Common myeloid progenitor, CD34-positive (primary cell): ENCODE measurements at regions not wholly inside any gene's neighbourhood (a gene's known extent, or its start where the extent isn't known, plus 50 kb on each side); places are given as distances from the start of the nearest gene placed in this dataset.

Source experiments
- CTCF ChIA-PET: fragments of 350-600 bp; sonication (Branson Sonifier 250); formaldehyde crosslinking; loops from one replicate; lab custom pipeline; 2021; ENCODE audit warnings: antibody characterized with exemption; lab: Charles Lee
- POLR2A ChIA-PET: fragments of 350-600 bp; sonication (Branson Sonifier 250); formaldehyde crosslinking; loops from one replicate; lab custom pipeline; 2021; ENCODE audit warnings: antibody characterized with exemption; lab: Charles Lee
- DNase-seq, 3 donors: peaks; one replicate each; pipeline versions ENCODE4 v3.0.0 to v3.0.0-alpha.2; 2013
- H3K27ac ChIP-seq, 2 experiments: 1 replicate in 1 of 2; 2 replicates in 1 of 2; pipeline ENCODE4 v1.7.0; 2013; ENCODE audit warnings: inconsistent platforms in 2 of 2, low read length in 2 of 2, mild to moderate bottlenecking in 2 of 2, low read depth in 1 of 2, moderate library complexity in 1 of 2; ENCODE audit not compliant: severe bottlenecking in 2 of 2, insufficient read depth in 1 of 2, poor library complexity in 1 of 2
- H3K27me3 ChIP-seq, 5 experiments: replicated peaks in 2 of 5; 1 replicate in 3 of 5; 2 replicates in 2 of 5; pipeline versions ENCODE4 v1.6.1 to v1.7.0; 2013; ENCODE audit warnings: low read length in 4 of 5, mild to moderate bottlenecking in 2 of 5, moderate library complexity in 2 of 5, inconsistent platforms in 1 of 5; ENCODE audit not compliant: insufficient read depth in 5 of 5, control insufficient read depth in 4 of 5
- H3K36me3 ChIP-seq, 4 experiments: 1 replicate in 2 of 4; 2 replicates in 2 of 4; pipeline versions ENCODE4 v1.6.1 to v1.7.0; 2013; ENCODE audit warnings: low read length in 3 of 4, control low read depth in 1 of 4, mild to moderate bottlenecking in 1 of 4; ENCODE audit not compliant: control insufficient read depth in 4 of 4, insufficient read depth in 4 of 4
- H3K4me1 ChIP-seq, 4 experiments: 1 replicate in 3 of 4; 2 replicates in 1 of 4; pipeline versions ENCODE4 v1.6.1 to v1.7.1; 2013; ENCODE audit warnings: low read length in 3 of 4, mild to moderate bottlenecking in 3 of 4, control low read depth in 1 of 4, inconsistent platforms in 1 of 4, moderate library complexity in 1 of 4; ENCODE audit not compliant: control insufficient read depth in 4 of 4, insufficient read depth in 4 of 4; ENCODE audit errors: control extremely low read depth in 1 of 4
- H3K4me3 ChIP-seq, 7 experiments: 1 replicate in 4 of 7; 2 replicates in 3 of 7; pipeline versions ENCODE4 v1.5.1 to v1.7.0; 2013; ENCODE audit warnings: mild to moderate bottlenecking in 7 of 7, low read length in 6 of 7, moderate library complexity in 6 of 7, inconsistent platforms in 2 of 7, low read depth in 2 of 7, control low read depth in 1 of 7; ENCODE audit not compliant: insufficient read depth in 4 of 7, control insufficient read depth in 1 of 7; ENCODE audit errors: extremely low read depth in 1 of 7
- H3K9me3 ChIP-seq, 5 experiments: 1 replicate in 4 of 5; 2 replicates in 1 of 5; pipeline versions ENCODE4 v1.6.1 to v1.7.1; 2013; ENCODE audit warnings: low read length in 4 of 5, mild to moderate bottlenecking in 2 of 5, inconsistent platforms in 1 of 5, low read depth in 1 of 5, moderate library complexity in 1 of 5; ENCODE audit not compliant: control insufficient read depth in 4 of 5, insufficient read depth in 2 of 5; ENCODE audit errors: control extremely low read depth in 1 of 5
- WGBS: methylation state at CpG from one replicate; pipeline ENCODE4 v1.1.5; 2013; ENCODE audit not compliant: insufficient coverage; 5-methylcytosine and 5-hydroxymethylcytosine counted together

DNA sequence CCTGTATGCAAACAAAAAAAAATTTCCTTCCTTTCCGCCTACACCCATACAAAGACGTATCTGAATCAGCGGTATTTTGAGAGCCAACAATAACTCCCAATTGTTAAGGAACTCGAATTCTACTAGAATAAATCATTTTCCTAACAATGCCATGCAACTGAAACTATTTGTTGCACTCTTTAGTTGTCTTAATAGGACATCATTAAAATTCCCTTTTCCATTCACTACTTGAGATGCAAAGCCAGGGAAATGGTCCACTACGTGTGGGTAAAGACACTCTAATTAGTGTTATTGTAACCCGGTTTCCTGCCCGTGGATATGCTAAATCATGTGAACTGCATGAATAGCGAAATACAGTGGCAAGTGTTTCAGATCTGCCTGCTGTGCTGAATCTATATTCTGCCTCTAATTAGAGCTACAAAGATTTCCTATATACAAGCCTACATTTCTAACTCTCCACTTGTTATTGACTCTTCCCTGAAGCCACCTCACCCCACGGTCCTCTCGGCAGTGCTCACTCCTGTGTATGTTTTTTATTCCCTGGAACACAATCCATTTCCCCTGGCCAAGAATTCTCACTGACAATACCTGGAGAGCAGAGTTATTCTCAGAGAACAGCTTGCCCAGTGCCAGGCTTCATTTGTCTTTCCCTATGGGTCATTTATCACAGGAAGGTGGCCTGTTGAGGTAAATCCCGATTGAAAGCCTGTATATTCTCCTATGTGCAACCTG, 168.3 kb downstream of the PAWR start:
- H3K9me3 ChIP-seq, result no peaks in the 10 kb centered on the region
- H3K27ac ChIP-seq, result no peak overlapping the region
- no peak overlapping the region for H3K4me3 ChIP-seq
- H3K27me3 ChIP-seq, result no peaks in the 10 kb centered on the region
- DNase-seq, result no peak
- CTCF ChIA-PET, result no interaction called here
- no peaks in the 10 kb centered on the region for H3K36me3 ChIP-seq
- H3K4me1 ChIP-seq, result no peaks in the 10 kb centered on the region
- POLR2A ChIA-PET, result no interaction called here
- 93% methylated on average over 7 of the region's 11 CpGs for WGBS

DNA sequence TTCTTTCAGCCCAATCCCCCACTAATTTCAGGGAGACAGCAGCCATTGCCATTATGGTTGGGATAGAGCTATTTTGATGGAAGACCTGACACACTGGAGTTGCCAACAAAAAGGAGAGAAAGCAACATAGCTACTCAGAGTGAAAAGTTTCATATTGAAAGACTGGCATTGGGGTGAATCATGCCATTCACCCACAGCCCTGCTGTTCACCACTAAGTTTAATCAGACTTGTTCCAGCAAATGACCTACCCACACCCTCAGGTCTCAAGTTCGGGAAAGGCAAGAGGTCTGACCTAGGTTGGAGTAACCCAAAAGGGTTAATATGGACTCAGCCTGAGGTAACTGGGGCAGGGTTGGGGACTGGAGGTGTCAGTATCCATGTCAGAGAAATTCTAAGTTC, 169.2 kb downstream of the PAWR start:
- POLR2A ChIA-PET, result no interaction called here
- no peak for DNase-seq
- Histone ChIP-seq H3K4me3 (no peak overlapping the region), H3K27me3 (no peaks in the 10 kb centered on the region), H3K9me3 (no peaks in the 10 kb centered on the region), H3K4me1 (no peaks in the 10 kb centered on the region), H3K36me3 (no peaks in the 10 kb centered on the region), H3K27ac (no peak overlapping the region)
- CTCF ChIA-PET, result no interaction called here
- no CpG with 5 or more reads among the region's 1 CpG for WGBS

DNA sequence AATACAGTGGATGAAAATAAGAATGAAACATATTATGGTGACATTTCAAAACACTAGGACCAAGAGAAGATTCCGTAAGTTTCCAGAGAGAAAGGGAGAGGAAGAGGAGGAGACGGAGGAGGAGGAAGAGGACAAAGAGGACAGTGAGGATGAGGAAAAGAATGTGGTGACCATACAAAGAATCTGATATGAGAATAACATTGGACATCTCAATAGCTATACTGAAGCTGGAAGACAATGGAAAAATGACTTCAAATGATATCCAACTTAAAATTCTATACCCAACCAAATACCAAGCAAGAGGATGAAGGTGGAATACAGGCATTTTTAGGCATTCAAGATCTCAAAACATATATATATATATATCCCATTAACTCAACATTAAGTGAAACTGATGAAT, 173.4 kb downstream of the PAWR start:
- Histone ChIP-seq H3K4me3 (no peak overlapping the region), H3K9me3 (peaks cover 0 to 4% (median 0%) of the 10 kb centered on the region in 5 experiments), H3K4me1 (no peaks in the 10 kb centered on the region), H3K27me3 (no peaks in the 10 kb centered on the region), H3K27ac (no peak overlapping the region), H3K36me3 (no peaks in the 10 kb centered on the region)
- DNase-seq, result no peak
- ChIA-PET POLR2A (no interaction called here), CTCF (no interaction called here)
- no CpG with 5 or more reads among the region's 2 CpGs for WGBS

DNA sequence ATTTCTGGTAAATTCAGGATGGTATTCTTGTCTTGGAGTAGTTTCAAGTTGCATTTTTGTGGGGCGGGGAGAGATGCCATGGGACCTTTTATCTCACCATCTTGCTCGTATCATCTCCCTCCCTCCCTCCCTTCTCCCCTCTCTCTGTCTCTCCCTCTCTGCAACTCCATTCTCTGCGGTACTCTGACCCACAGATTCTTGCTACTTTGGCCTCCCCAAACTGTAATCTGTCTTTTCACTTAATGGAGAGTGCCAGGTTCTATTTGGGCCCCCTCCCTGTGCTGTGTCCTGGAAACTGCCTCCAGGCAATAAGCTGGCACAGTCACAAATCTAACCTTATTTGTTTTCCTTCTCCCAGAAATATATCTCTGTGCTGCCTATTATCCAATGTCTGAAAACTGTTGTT, 175.2 kb downstream of the PAWR start:
- WGBS, result 83% methylated on average over 2 of the region's 3 CpGs
- H3K36me3 ChIP-seq, result no peaks in the 10 kb centered on the region
- CTCF ChIA-PET, result no interaction called here

GRCh38 chr12:79514730-79515529, 175.8 kb downstream of the PAWR start:
- 71% methylated on average over 1 of the region's 1 CpG for WGBS
- H3K27ac ChIP-seq, result no peak overlapping the region
- H3K36me3 ChIP-seq, result no peaks in the 10 kb centered on the region
- H3K4me1 ChIP-seq, result no peaks in the 10 kb centered on the region
- POLR2A ChIA-PET, result no interaction called here
- CTCF ChIA-PET, result no interaction called here
- H3K27me3 ChIP-seq, result no peaks in the 10 kb centered on the region
- H3K9me3 ChIP-seq, result peaks cover 0 to 4% (median 0%) of the 10 kb centered on the region in 5 experiments
- H3K4me3 ChIP-seq, result no peak overlapping the region
- no peak for DNase-seq

More for the DNA sequence above, 175.2 kb downstream of the PAWR start:
- no peak for DNase-seq
- Histone ChIP-seq H3K27me3 (no peaks in the 10 kb centered on the region), H3K27ac (no peak overlapping the region), H3K9me3 (peaks cover 0 to 4% (median 0%) of the 10 kb centered on the region in 5 experiments), H3K4me3 (no peak overlapping the region), H3K4me1 (no peaks in the 10 kb centered on the region)
- POLR2A ChIA-PET, result no interaction called here

DNA sequence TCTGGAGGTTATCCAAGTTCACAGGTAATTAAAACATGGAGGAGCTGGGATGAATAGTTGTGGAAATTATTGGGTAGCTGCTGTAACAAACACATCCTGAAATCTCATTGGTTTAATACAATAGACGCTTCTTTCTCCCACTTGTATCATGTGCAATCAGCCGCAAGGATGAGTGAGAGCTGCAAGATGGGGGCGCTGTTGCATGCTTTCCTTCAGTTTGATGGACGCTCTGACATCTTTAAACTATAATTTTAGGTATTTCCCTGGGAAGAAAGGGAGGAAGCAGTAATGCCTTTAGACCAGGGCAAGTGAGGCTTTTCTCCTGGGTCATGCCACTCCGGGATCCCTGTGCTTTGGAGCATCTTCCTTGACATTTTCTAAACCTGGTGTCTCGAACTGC, 178.7 kb downstream of the PAWR start:
- H3K4me1 ChIP-seq, result no peaks in the 10 kb centered on the region
- DNase-seq, result no peak
- no peaks in the 10 kb centered on the region for H3K36me3 ChIP-seq
- CTCF ChIA-PET, result no interaction called here
- H3K4me3 ChIP-seq, result no peak overlapping the region
- POLR2A ChIA-PET, result no interaction called here
- no peaks in the 10 kb centered on the region for H3K27me3 ChIP-seq
- H3K27ac ChIP-seq, result no peak overlapping the region
- H3K9me3 ChIP-seq, result peaks cover 0 to 4% (median 0%) of the 10 kb centered on the region in 5 experiments
- 98% methylated on average over 5 of the region's 6 CpGs for WGBS

GRCh38 chr12:79508622-79509021, 182.1 kb downstream of the PAWR start:
- WGBS, result 96% methylated on average over 2 of the region's 2 CpGs
- CTCF ChIA-PET, result no interaction called here

More at GRCh38 chr12:79508622-79509021, 182.1 kb downstream of the PAWR start:
- DNase-seq, result no peak
- H3K4me3 ChIP-seq, result no peak overlapping the region
- no peaks in the 10 kb centered on the region for H3K27me3 ChIP-seq
- POLR2A ChIA-PET, result no interaction called here
- no peaks in the 10 kb centered on the region for H3K36me3 ChIP-seq
- no peaks in the 10 kb centered on the region for H3K9me3 ChIP-seq
- no peak overlapping the region for H3K27ac ChIP-seq
- no peaks in the 10 kb centered on the region for H3K4me1 ChIP-seq
